ENCODE measurements at regions not wholly inside any gene's neighbourhood (a gene's known extent, or its start where the extent isn't known, plus 50 kb on each side); places are given as distances from the start of the nearest gene placed in this dataset.

DNA sequence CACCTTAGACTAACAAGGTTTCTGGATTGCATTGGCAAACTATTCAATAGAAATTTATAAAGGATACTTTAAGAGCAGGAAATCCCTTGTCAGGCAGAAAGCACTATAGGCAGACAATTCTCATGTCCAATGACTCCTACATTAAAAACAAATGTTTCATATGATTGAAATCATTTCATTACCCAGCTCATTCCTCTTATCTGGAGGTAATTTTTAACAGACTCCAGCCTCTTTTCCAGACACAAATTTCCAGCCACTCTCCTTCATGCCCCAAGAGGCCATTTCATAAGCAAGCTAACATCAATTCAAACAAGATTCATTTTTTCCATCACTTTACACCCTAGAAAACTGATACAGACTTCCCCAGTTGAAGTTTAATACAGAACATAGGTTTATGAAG lies 495.1 kb upstream of the FRG1 start:
- no TSS peak for BruUV-seq (replicated peaks)
- TF ChIP-seq POLR2AphosphoS5 (IDR thresholded peaks at IDR 0.05; ENCODE audit: low read depth, low read length) (no peak), TCF7L2 (IDR thresholded peaks at IDR 0.05; ENCODE audit: low read depth, low read length) (no peak), SIN3A (IDR thresholded peaks at IDR 0.05; ENCODE audit: borderline replicate concordance, insufficient read depth, low read depth, low read length) (no peak)
- TF ChIP-seq, protein P1, sequence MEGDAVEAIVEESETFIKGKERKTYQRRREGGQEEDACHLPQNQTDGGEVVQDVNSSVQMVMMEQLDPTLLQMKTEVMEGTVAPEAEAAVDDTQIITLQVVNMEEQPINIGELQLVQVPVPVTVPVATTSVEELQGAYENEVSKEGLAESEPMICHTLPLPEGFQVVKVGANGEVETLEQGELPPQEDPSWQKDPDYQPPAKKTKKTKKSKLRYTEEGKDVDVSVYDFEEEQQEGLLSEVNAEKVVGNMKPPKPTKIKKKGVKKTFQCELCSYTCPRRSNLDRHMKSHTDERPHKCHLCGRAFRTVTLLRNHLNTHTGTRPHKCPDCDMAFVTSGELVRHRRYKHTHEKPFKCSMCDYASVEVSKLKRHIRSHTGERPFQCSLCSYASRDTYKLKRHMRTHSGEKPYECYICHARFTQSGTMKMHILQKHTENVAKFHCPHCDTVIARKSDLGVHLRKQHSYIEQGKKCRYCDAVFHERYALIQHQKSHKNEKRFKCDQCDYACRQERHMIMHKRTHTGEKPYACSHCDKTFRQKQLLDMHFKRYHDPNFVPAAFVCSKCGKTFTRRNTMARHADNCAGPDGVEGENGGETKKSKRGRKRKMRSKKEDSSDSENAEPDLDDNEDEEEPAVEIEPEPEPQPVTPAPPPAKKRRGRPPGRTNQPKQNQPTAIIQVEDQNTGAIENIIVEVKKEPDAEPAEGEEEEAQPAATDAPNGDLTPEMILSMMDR (IDR thresholded peaks at IDR 0.05), result no peak
- TF ChIP-seq, protein P2, sequence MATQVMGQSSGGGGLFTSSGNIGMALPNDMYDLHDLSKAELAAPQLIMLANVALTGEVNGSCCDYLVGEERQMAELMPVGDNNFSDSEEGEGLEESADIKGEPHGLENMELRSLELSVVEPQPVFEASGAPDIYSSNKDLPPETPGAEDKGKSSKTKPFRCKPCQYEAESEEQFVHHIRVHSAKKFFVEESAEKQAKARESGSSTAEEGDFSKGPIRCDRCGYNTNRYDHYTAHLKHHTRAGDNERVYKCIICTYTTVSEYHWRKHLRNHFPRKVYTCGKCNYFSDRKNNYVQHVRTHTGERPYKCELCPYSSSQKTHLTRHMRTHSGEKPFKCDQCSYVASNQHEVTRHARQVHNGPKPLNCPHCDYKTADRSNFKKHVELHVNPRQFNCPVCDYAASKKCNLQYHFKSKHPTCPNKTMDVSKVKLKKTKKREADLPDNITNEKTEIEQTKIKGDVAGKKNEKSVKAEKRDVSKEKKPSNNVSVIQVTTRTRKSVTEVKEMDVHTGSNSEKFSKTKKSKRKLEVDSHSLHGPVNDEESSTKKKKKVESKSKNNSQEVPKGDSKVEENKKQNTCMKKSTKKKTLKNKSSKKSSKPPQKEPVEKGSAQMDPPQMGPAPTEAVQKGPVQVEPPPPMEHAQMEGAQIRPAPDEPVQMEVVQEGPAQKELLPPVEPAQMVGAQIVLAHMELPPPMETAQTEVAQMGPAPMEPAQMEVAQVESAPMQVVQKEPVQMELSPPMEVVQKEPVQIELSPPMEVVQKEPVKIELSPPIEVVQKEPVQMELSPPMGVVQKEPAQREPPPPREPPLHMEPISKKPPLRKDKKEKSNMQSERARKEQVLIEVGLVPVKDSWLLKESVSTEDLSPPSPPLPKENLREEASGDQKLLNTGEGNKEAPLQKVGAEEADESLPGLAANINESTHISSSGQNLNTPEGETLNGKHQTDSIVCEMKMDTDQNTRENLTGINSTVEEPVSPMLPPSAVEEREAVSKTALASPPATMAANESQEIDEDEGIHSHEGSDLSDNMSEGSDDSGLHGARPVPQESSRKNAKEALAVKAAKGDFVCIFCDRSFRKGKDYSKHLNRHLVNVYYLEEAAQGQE (IDR thresholded peaks at IDR 0.05; ENCODE audit: insufficient read depth in 1 of 2, low read depth in 2 of 2, low read length in 1 of 2), result no peak
- no peak for ATAC-seq
- DNase-seq (ENCODE audit: low read depth, low spot score), result no peak
- intact Hi-C loops (cut with micrococcal nuclease; ENCODE audit: unreplicated experiment) (no loop called here), in situ Hi-C loops (cut with HindIII; ENCODE audit: low pct_unique_long_range_greater_than_20kb, low sequenced_read_pairs) (no loop called here)
- Histone ChIP-seq H3K4me1 (ENCODE audit: control insufficient read depth, insufficient read depth, low read length) (no peaks in the 10 kb centered on the region), H3K9me3 (ENCODE audit: control insufficient read depth, insufficient read depth, low read depth, low read length) (no peaks in the 10 kb centered on the region), H3K27me3 (ENCODE audit: control insufficient read depth, insufficient read depth, low read length) (no peaks in the 10 kb centered on the region), H3K27ac (ENCODE audit: low read length) (no peak overlapping the region), H3K4me3 (ENCODE audit: low read depth in 2 of 2, low read length in 2 of 2) (no peak overlapping the region), H3K36me3 (ENCODE audit: control insufficient read depth, insufficient read depth, low read length) (no peaks in the 10 kb centered on the region)
- ChIA-PET CTCF (no interaction called here), POLR2A (no interaction called here)

DNA sequence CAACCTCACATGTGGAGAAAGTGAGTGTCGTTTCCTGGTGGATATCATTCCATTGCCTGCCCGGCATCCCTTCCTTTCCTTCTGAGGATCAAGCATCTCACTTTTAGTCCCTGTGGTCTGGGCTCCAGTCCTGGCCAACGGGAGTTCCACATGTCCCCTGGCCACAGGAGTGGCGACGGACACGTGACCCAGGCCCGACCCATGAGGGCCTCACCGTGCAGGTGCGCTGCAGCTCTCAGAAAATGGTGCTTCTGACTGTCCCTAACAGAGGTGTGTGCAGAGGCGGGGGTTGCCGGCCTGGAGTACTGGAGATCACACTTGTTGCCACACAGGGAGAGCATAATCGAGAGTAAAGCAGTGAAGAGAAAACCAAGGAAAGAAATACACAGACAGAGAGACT lies 476.9 kb upstream of the FRG1 start:
- intact Hi-C loops (cut with micrococcal nuclease; ENCODE audit: unreplicated experiment), result no loop called here
- Histone ChIP-seq H3K27me3 (ENCODE audit: control insufficient read depth, insufficient read depth, low read length) (no peaks in the 10 kb centered on the region), H3K36me3 (ENCODE audit: control insufficient read depth, insufficient read depth, low read length) (no peaks in the 10 kb centered on the region), H3K27ac (ENCODE audit: low read length) (no peak overlapping the region), H3K4me1 (ENCODE audit: control insufficient read depth, insufficient read depth, low read length) (no peaks in the 10 kb centered on the region), H3K9me3 (ENCODE audit: control insufficient read depth, insufficient read depth, low read depth, low read length) (no peaks in the 10 kb centered on the region), H3K4me3 (ENCODE audit: low read depth in 2 of 2, low read length in 2 of 2) (no peak overlapping the region)
- ATAC-seq, result no peak
- no peak for DNase-seq (ENCODE audit: low read depth, low spot score)
- CTCF ChIA-PET, result no interaction called here
- POLR2A ChIA-PET, result no interaction called here
- no TSS peak for BruUV-seq (replicated peaks)
- TF ChIP-seq, protein P2 (IDR thresholded peaks at IDR 0.05; ENCODE audit: insufficient read depth in 1 of 2, low read depth in 2 of 2, low read length in 1 of 2), result no peak
- no peak for TF ChIP-seq TCF7L2 (IDR thresholded peaks at IDR 0.05; ENCODE audit: low read depth, low read length)
- TF ChIP-seq SIN3A (IDR thresholded peaks at IDR 0.05; ENCODE audit: borderline replicate concordance, insufficient read depth, low read depth, low read length), result no peak
- TF ChIP-seq POLR2AphosphoS5 (IDR thresholded peaks at IDR 0.05; ENCODE audit: low read depth, low read length), result no peak
- TF ChIP-seq, protein P1 (IDR thresholded peaks at IDR 0.05), result no peak
- in situ Hi-C loops (cut with HindIII; ENCODE audit: low pct_unique_long_range_greater_than_20kb, low sequenced_read_pairs), result no loop called here
